B cell (primary cell): ENCODE measurements at regions not wholly inside any gene's neighbourhood (a gene's known extent, or its start where the extent isn't known, plus 50 kb on each side); places are given as distances from the start of the nearest gene placed in this dataset.

Source experiments
- ATAC-seq: fragments of 200-7000 bp; cut with Tn5 transposase; one replicate; pipeline ENCODE4 v1.10.0; 2021; ENCODE audit warnings: low read depth, mild to moderate bottlenecking, moderate number of reproducible peaks, moderate library complexity
- CTCF ChIA-PET: fragments of 350-600 bp; sonication (Branson Sonifier 250); formaldehyde crosslinking; loops from one replicate; lab custom pipeline; 2021; ENCODE audit warnings: antibody characterized with exemption, inconsistent platforms; lab: Charles Lee
- POLR2A ChIA-PET: fragments of 350-600 bp; sonication (Branson Sonifier 250); formaldehyde crosslinking; loops from one replicate; lab custom pipeline; 2021; ENCODE audit warnings: antibody characterized with exemption; lab: Charles Lee
- DNase-seq: peaks from one replicate; pipeline ENCODE4 v3.0.0; 2013
- H2AFZ ChIP-seq: 2 replicates; pipeline ENCODE4 v1.6.1; 2012; ENCODE audit warnings: mild to moderate bottlenecking, low read depth, low read length; ENCODE audit not compliant: insufficient read depth, poor library complexity, severe bottlenecking
- H3K27ac ChIP-seq, 2 donors: 1 replicate in 1 of 2; 2 replicates in 1 of 2; pipeline ENCODE4 v1.5.1; 2012 to 2013; ENCODE audit warnings: low read length in 2 of 2, mild to moderate bottlenecking in 2 of 2, moderate library complexity in 1 of 2
- H3K27me3 ChIP-seq, 4 experiments: fragments of 200-600 bp in 1 of 4; sonication (generic) in 1 of 4; replicated peaks in 1 of 4; 1 replicate in 2 of 4; 2 replicates in 2 of 4; pipeline versions ENCODE4 v1.6.1 to v1.7.0; 2013 to 2016; ENCODE audit warnings: low read length in 3 of 4, mild to moderate bottlenecking in 2 of 4, mixed read lengths in 1 of 4, moderate library complexity in 1 of 4; ENCODE audit not compliant: insufficient read depth in 4 of 4, control insufficient read depth in 3 of 4; ENCODE audit errors: control extremely low read depth in 1 of 4
- H3K36me3 ChIP-seq, 2 experiments: replicated peaks in 1 of 2; 1 replicate in 1 of 2; 2 replicates in 1 of 2; pipeline versions ENCODE4 v1.6.1 to v1.7.1; 2013; ENCODE audit warnings: low read length in 1 of 2; ENCODE audit not compliant: insufficient read depth in 2 of 2, control insufficient read depth in 1 of 2; ENCODE audit errors: control extremely low read depth in 1 of 2, extremely low read depth in 1 of 2
- H3K4me1 ChIP-seq, 2 donors: fragments of 200-600 bp in 1 of 2; sonication (generic) in 1 of 2; 1 replicate in 1 of 2; 2 replicates in 1 of 2; pipeline versions ENCODE4 v1.5.1 to v1.6.1; 2013 to 2017; ENCODE audit warnings: low read length in 2 of 2; ENCODE audit not compliant: control insufficient read depth in 2 of 2, insufficient read depth in 2 of 2
- H3K4me2 ChIP-seq: replicated peaks from 2 replicates; pipeline ENCODE3; 2012; ENCODE audit warnings: mild to moderate bottlenecking, low read depth, low read length; ENCODE audit not compliant: poor library complexity, severe bottlenecking
- H3K4me3 ChIP-seq, 5 experiments: fragments of 200-600 bp in 1 of 5; sonication (generic) in 1 of 5; 1 replicate in 3 of 5; 2 replicates in 2 of 5; pipeline versions ENCODE4 v1.5.1 to v1.7.0; 2011 to 2016; ENCODE audit warnings: low read length in 4 of 5, mild to moderate bottlenecking in 4 of 5, low read depth in 2 of 5, control low read depth in 1 of 5, moderate library complexity in 1 of 5; ENCODE audit not compliant: insufficient read depth in 1 of 5; ENCODE audit errors: control extremely low read depth in 1 of 5, extremely low read depth in 1 of 5
- H3K79me2 ChIP-seq: fragments of 200-600 bp; sonication (generic); one replicate; pipeline ENCODE4 v1.6.0; 2016; ENCODE audit warnings: low read length; ENCODE audit not compliant: control insufficient read depth, insufficient read depth
- H3K9ac ChIP-seq: fragments of 200-600 bp; sonication (generic); 2 replicates; pipeline ENCODE4 v1.6.1; 2017; ENCODE audit warnings: mild to moderate bottlenecking, low read length, moderate library complexity
- H3K9me3 ChIP-seq, 3 donors: one replicate each; pipeline versions ENCODE4 v1.6.1 to v1.7.1; 2013; ENCODE audit warnings: low read length in 2 of 3; ENCODE audit not compliant: control insufficient read depth in 2 of 3, insufficient read depth in 1 of 3; ENCODE audit errors: control extremely low read depth in 1 of 3
- H4K20me1 ChIP-seq: 2 replicates; pipeline ENCODE4 v1.6.0; 2012; ENCODE audit warnings: mild to moderate bottlenecking, low read length; ENCODE audit not compliant: insufficient read depth, control insufficient read depth, poor library complexity, severe bottlenecking
- H3K27ac Mint-ChIP-seq: one replicate; pipeline ENCODE4 v1.8.0; 2021; ENCODE audit warnings: mixed read lengths
- H3K27me3 Mint-ChIP-seq: one replicate; pipeline ENCODE4 v1.8.0; 2021; ENCODE audit warnings: mixed read lengths
- H3K4me1 Mint-ChIP-seq: one replicate; pipeline ENCODE4 v1.8.0; 2021; ENCODE audit warnings: mixed read lengths
- H3K4me3 Mint-ChIP-seq: one replicate; pipeline ENCODE4 v1.8.0; 2021; ENCODE audit warnings: mixed read lengths
- H3K9me3 Mint-ChIP-seq: one replicate; pipeline ENCODE4 v1.8.0; 2022; ENCODE audit warnings: mixed read lengths; ENCODE audit not compliant: insufficient read depth
- CTCF ChIP-seq: fragments of 200-600 bp; IDR thresholded peaks from one replicate; pipeline ENCODE4 v1.8.0; 2022; ENCODE audit warnings: antibody characterized with exemption, mild to moderate bottlenecking
- EZH2 ChIP-seq: IDR thresholded peaks from 2 replicates; pipeline ENCODE4 v1.6.1; 2012; ENCODE audit warnings: borderline replicate concordance, low read depth, mild to moderate bottlenecking, moderate library complexity, low read length; ENCODE audit not compliant: insufficient read depth, poor library complexity, severe bottlenecking
- WGBS: methylation state at CpG from one replicate; pipeline ENCODE4 v1.1.5; 2013; ENCODE audit warnings: missing lambda C conversion rate; ENCODE audit not compliant: insufficient coverage; 5-methylcytosine and 5-hydroxymethylcytosine counted together
- intact Hi-C: fragments of 100-400 bp; cut with micrococcal nuclease; formaldehyde crosslinking; loops from one replicate; pipeline ENCODE4 v1.10.0; 2022

- no CpG with 5 or more reads among the region's 4 CpGs for WGBS
- Histone ChIP-seq H4K20me1 (no peaks in the 10 kb centered on the region), H3K4me1 (no peaks in the 10 kb centered on the region), H3K79me2 (no peaks in the 10 kb centered on the region), H3K36me3 (no peaks in the 10 kb centered on the region), H3K4me2 (no peak overlapping the region), H2AFZ (no peak overlapping the region), H3K9ac (no peak overlapping the region), H3K4me3 (no peak overlapping the region), H3K27me3 (no peaks in the 10 kb centered on the region), H3K9me3 (no peaks in the 10 kb centered on the region), H3K27ac (no peak overlapping the region)
- Mint-ChIP-seq H3K27ac (no peak overlapping the region), H3K4me3 (no peak overlapping the region), H3K27me3 (no peaks in the 10 kb centered on the region), H3K4me1 (no peaks in the 10 kb centered on the region), H3K9me3 (no peaks in the 10 kb centered on the region)
- no peak for ATAC-seq
- intact Hi-C loops: no loop called here
- TF ChIP-seq EZH2 (no peak), CTCF (no peak)
- POLR2A ChIA-PET: no interaction called here
- no peak for DNase-seq
- CTCF ChIA-PET: no interaction called here
These were observed 270.0 kb upstream of the CDH19 start for GRCh38 chr18:66873899-66874298.

- no peaks in the 10 kb centered on the region for H3K79me2 ChIP-seq
- no peaks in the 10 kb centered on the region for H3K36me3 ChIP-seq
- DNase-seq (no peak), ATAC-seq (no peak)
- TF ChIP-seq EZH2: no peak
- no peak for TF ChIP-seq CTCF
- H3K4me3 ChIP-seq: no peak overlapping the region
- no peaks in the 10 kb centered on the region for H3K4me1 Mint-ChIP-seq
- intact Hi-C loops: no loop called here
- ChIA-PET CTCF (interaction anchor here (1.2 kb wide), 1 partner anchor 8 kb away, joined by 3 read pairs; no protein-coding TSS in a partner anchor), POLR2A (no interaction called here)
- WGBS: no CpG with 5 or more reads among the region's 1 CpG
- no peaks in the 10 kb centered on the region for H3K27me3 Mint-ChIP-seq
- no peaks in the 10 kb centered on the region for H4K20me1 ChIP-seq
- H3K27ac Mint-ChIP-seq: no peak overlapping the region
- no peak overlapping the region for H3K4me3 Mint-ChIP-seq
- no peaks in the 10 kb centered on the region for H3K9me3 Mint-ChIP-seq
- H3K9ac ChIP-seq: no peak overlapping the region
- H2AFZ ChIP-seq: no peak overlapping the region
- H3K4me1 ChIP-seq: no peaks in the 10 kb centered on the region
- H3K27me3 ChIP-seq: no peaks in the 10 kb centered on the region
- no peak overlapping the region for H3K4me2 ChIP-seq
- no peak overlapping the region for H3K27ac ChIP-seq
- no peaks in the 10 kb centered on the region for H3K9me3 ChIP-seq
These were observed 268.4 kb upstream of the CDH19 start for GRCh38 chr18:66872277-66872676.
